Stimulated activated CD8-positive, alpha-beta memory T cell treated with anti-CD3 and anti-CD28 coated beads, Interleukin-4, amount 100 ng/mL, for 24 hours (primary cell): ENCODE measurements at regions not wholly inside any gene's neighbourhood (a gene's known extent, or its start where the extent isn't known, plus 50 kb on each side); places are given as distances from the start of the nearest gene placed in this dataset.
"Not testable (repeated sequence)": the region's sequence is repeated elsewhere in the genome, so short reads cannot be mapped to it uniquely, and the experiment has no call there.

ENCODE experiments used
- DNase-seq: peaks from one replicate; pipeline ENCODE4 v3.0.0-alpha.2; 2020; ENCODE audit warnings: low read depth

- DNase-seq, result no peak
Measured at GRCh38 chr9:81072758-81073157, 616.6 kb downstream of the TLE1 start.

GRCh38 chr9:81071108-81071507, 618.2 kb downstream of the TLE1 start:
- no peak for DNase-seq

DNA sequence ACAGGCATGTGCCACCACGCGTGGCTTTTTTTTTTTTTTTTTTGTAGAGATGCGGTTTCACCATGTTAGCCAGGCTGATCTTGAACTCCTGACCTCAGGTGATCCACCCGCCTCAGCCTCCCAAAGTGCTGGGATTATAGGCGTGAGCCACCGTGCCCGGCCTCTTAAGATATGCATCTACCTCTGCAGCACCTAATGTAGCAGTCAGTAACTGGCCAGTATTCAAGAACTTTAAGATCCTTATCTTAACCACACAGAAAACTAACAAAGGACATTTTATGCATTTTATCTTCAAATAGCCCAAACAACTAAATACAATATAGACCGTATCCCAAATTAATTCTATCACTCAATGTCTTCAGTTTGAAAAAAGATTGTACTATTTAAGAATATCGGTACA, 618.7 kb downstream of the TLE1 start:
- DNase-seq, result no peak

- no peak for DNase-seq
Measured at GRCh38 chr9:81069923-81070322, 619.4 kb downstream of the TLE1 start.

- DNase-seq, result no peak
Measured at GRCh38 chr9:81069038-81069795, 620.1 kb downstream of the TLE1 start.

- DNase-seq, result not testable (repeated sequence)
Measured at GRCh38 chr9:81062995-81063394, 626.4 kb downstream of the TLE1 start.

- no peak for DNase-seq
Measured at GRCh38 chr9:81058782-81059181, 630.6 kb downstream of the TLE1 start.

- DNase-seq, result no peak
Measured at GRCh38 chr9:81053298-81054025, 635.9 kb downstream of the TLE1 start.

GRCh38 chr9:81052846-81053245, 636.5 kb downstream of the TLE1 start:
- no peak for DNase-seq

DNA sequence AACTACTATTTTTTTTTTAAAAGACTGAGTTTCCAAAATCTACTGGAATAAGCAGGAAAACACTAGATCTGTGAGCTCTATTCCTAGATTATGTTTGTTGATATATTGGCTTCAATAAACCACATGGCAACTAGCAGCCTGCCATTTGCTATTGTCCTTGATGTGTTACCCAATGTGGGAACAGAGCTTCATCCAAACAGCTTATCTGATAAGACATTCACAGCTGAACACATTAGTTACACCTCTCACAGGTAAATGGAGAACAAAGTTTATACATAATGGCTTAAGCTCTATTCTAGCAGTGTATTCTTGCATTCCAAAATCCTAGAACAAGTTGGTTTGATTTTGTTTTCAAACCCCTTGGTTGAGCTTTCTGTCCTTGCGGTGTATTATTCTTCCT, 642.1 kb downstream of the TLE1 start:
- DNase-seq, result no peak

DNA sequence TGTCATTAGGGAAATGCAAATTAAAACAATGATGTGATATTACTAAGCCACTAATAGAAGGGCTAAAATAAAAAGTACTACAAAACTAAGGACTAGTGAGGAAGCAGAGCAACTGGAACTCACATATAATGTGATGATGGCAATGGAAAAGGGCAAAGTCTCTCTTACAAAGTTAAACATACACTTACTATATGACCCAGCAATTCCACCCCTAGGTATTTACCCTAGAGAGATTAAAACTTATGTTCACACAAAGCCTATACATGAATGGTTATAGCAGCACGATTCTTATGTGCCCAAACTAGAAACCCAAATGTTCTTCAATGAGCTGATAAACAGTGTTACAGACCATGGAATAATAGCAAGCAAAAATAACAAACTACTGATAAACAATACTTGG, 643.7 kb downstream of the TLE1 start:
- DNase-seq, result no peak

GRCh38 chr9:81037889-81038288, 651.5 kb downstream of the TLE1 start:
- DNase-seq, result no peak

DNA sequence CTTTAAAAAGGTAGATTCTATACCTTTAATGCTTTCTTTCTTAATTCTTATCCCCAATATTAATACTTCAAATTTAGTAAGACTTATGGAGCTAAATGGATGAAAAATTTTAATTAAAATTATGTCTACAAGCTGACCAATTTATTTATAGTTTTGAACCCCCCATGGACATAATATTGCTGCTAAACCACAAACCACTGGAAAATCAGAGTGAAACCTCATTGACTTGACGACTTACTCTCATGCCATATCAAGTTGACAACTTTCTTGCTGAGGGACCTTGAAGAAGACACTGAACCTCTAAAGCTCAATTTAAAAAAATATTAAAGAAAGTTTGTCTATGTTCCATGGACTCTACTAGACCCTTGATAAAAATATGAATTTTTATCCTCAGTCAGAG, 653.7 kb downstream of the TLE1 start:
- DNase-seq, result no peak

- DNase-seq, result no peak
Measured at GRCh38 chr9:81035171-81035570, 654.2 kb downstream of the TLE1 start.

- DNase-seq, result no peak
Measured at GRCh38 chr9:81032831-81033230, 656.5 kb downstream of the TLE1 start.

GRCh38 chr9:81032030-81032572, 657.2 kb downstream of the TLE1 start:
- no peak for DNase-seq

DNA sequence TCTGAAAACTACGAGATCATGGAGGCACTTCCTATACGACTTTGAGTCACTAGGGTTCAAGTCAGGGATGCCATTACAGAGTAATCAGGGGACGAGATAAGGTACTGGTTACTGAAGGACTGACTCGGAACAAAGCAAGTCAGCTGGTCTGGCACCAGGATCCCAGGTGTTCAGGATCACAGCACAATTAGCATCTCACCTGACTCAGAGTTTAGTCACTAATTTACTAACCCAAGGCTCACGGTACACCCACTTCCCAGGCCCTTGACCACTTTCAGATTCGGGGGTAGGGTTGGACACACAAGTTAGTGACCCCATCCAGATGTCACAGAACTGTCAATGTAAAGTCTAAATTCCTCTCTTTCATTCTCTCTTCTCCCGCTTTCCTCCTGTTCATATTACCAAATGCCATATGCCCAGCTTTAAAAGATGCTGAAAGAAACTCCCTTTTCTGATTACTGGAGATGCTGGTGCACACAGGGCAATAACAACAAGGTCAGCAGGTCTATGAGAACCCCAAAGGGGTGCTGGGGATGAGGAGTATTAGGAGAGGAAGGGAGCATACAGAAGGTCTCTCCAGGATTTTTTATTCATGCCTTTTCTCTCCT, 657.8 kb downstream of the TLE1 start:
- no peak for DNase-seq

- no peak for DNase-seq
Measured at GRCh38 chr9:81030027-81030426, 659.3 kb downstream of the TLE1 start.

DNA sequence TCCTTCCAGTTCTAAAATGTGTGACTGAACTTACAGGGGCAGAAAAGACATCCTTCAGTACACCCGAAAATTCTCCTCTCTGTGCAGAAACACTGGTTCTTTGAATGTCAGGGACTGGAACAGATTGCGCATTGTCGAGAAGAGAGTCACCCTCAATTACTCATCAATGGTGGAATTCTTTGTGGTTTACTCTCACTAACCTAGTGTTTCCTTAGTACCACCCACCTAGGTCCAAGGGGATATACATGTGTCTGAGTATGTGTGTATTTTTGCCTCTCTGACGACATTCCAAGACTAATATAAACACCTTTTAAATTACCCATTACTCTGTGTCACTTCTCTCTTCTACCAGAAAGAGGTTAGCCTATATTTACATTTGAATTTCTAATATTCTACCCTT, 660.8 kb downstream of the TLE1 start:
- no peak for DNase-seq

GRCh38 chr9:81022177-81022576, 667.2 kb downstream of the TLE1 start:
- DNase-seq, result no peak

DNA sequence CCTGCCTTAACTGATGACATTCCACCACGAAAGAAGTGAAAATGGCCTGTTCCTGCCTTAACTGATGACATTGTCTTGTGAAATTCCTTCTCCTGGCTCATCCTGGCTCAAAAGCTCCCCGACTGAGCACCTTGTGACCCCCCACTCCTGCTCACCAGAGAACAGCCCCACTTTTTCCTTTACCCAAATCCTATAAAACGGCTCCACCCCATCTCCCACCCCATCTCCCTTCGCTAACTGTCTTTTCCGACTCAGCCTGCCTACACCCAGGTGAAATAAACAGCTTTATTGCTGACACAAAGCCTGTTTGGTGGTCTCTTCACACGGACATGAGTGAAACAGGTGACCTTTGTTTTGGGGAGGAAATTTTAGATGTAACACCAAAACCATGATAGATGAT, 674.4 kb downstream of the TLE1 start:
- DNase-seq, result not testable (repeated sequence)

- not testable (repeated sequence) for DNase-seq
Measured at GRCh38 chr9:81013191-81013590, 676.2 kb downstream of the TLE1 start.

DNA sequence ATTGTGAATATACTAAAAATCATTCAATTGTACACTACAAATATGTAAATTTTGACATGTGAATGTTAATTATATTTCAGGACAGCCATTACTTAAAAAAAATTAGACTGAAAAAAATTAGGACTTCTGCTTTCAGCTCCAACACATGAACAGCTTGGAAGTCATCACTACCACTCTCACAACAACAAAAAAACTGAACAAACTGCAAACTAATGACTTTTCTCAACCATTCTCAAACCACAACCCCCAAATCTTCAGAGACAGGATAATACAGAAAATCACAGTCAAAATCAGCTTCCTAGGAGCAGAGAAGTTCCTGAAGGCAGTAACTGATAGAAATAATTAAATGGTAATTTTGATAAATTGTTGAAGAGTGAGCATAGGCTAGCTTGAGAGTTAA, 686.4 kb downstream of the TLE1 start:
- DNase-seq, result no peak
